Mesodermal cell (in vitro differentiated cells): ENCODE measurements at regions not wholly inside any gene's neighbourhood (a gene's known extent, or its start where the extent isn't known, plus 50 kb on each side); places are given as distances from the start of the nearest gene placed in this dataset.

Experiments
- H3K27ac ChIP-seq: 2 replicates; pipeline ENCODE4 v1.7.0; 2013; ENCODE audit warnings: mild to moderate bottlenecking, low read depth, low read length, moderate library complexity; ENCODE audit not compliant: severe bottlenecking
- H3K36me3 ChIP-seq: 2 replicates; pipeline ENCODE4 v1.7.1; 2013; ENCODE audit warnings: mild to moderate bottlenecking, low read length, moderate library complexity; ENCODE audit not compliant: control insufficient read depth, insufficient read depth
- H3K4me1 ChIP-seq: one replicate; pipeline ENCODE4 v1.7.1; 2013; ENCODE audit warnings: mild to moderate bottlenecking, low read length; ENCODE audit not compliant: insufficient read depth, control insufficient read depth, poor library complexity, severe bottlenecking
- H3K4me3 ChIP-seq: 2 replicates; pipeline ENCODE4 v1.7.0; 2013; ENCODE audit warnings: low read length, control low read depth, mild to moderate bottlenecking; ENCODE audit not compliant: insufficient read depth, poor library complexity, severe bottlenecking; ENCODE audit errors: extremely low read depth
- H3K9me3 ChIP-seq: 2 replicates; pipeline ENCODE4 v1.7.1; 2013; ENCODE audit warnings: mild to moderate bottlenecking, low read length, moderate library complexity; ENCODE audit not compliant: control insufficient read depth
- WGBS, 2 experiments: methylation state at CpG; one replicate each; pipeline ENCODE4 v1.1.5; 2013; ENCODE audit warnings: missing lambda C conversion rate in 2 of 2; ENCODE audit not compliant: insufficient coverage in 2 of 2; 5-methylcytosine and 5-hydroxymethylcytosine counted together

- Histone ChIP-seq H3K9me3 (peaks cover 23% of the 10 kb centered on the region), H3K27ac (peak overlapping the region; percentile 89), H3K36me3 (no peaks in the 10 kb centered on the region), H3K4me1 (peaks cover 52% of the 10 kb centered on the region), H3K4me3 (no peak overlapping the region)
- no CpG with 5 or more reads among the region's 1 CpG for WGBS, 2 experiments
Observed at GRCh38 chr5:56330806-56331205, 97.7 kb upstream of the ANKRD55 start.

DNA sequence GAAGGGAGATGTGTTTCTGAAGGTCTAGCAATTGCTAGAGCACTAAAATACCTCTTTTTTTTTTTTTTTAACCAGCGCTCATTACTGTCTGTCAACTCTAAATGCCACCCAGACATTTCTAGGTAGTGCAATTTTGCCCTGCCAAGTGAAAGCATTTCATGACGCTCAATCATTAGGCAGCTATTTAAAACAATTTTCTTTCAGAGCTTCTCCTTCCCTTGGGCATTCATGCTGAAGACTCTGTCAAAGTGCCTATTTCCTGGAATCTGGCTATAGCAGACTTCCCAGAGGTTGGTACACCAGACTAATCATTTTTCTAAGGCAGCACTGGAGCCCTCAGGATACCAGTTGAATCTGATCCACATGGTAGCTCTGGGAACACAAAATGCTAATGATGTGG, 97.0 kb upstream of the ANKRD55 start:
- no peak overlapping the region for H3K4me3 ChIP-seq
- peak overlapping the region; percentile 89 for H3K27ac ChIP-seq
- peaks cover 56% of the 10 kb centered on the region for H3K4me1 ChIP-seq
- H3K36me3 ChIP-seq: no peaks in the 10 kb centered on the region
- peaks cover 17% of the 10 kb centered on the region for H3K9me3 ChIP-seq
- WGBS, 2 experiments: 74 to 89% methylated on average over 1 to 2 of the region's 2 CpGs

DNA sequence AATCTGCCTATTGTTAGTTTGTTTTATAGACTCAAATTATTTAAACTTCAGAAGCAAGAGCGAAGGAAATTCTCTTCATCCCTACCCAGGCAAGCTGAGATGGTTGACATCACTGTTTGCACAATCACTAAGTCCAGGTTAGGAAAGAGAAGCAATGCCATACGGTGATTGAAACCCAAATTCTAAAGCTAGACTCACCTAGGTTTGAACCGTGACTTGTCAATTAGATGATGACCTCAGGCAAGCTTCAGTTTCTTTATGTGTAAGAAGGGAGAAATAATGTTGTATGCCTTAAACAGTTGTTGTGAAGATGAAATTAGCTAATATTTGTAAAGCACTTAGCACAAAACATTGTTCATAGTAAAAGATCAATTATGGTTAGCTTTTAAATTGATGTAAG, 96.5 kb upstream of the ANKRD55 start:
- H3K27ac ChIP-seq: peak overlapping the region; percentile 89
- 94 to 100% methylated on average over 1 to 3 of the region's 3 CpGs for WGBS, 2 experiments

DNA sequence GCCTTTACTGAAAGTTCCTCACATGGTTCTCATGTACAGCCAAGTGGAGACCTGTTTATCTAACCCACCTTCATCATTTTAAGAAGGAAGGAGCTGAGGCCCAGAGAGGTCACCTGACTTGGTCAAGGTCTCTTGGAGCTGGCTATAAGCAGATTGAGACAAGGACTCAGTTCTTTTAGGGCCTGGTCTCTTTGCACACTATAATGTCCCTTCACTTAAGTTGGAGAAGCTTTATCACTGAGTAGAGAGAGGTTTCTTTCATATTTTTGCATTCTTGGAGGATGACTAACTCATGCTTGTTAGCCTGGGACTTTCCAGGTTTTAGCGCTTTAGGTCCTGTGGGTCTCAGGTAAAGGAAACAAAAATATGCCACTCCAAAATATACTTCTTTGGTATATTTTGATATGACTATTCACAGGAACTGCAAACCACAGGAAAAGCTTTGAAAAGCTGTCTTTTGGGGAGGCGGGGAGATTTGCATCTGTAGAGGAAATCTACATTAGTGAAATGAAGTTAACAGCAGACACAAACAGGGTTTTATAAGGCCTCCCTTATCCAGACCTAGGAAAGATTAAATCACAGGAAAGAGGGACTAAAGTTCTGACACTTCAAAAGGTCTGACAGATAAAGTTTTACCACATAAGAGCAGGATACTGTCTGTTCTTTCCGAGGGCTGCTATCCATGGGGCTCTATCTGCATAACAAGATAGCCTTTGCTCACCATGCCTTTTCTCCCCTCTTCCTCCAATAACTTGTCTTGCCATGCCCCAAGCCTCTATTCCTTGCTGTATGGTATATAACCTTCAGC, 95.8 kb upstream of the ANKRD55 start:
- WGBS, 2 experiments: 8 to 20% methylated on average over 1 of the region's 3 CpGs
- peaks cover 7% of the 10 kb centered on the region for H3K9me3 ChIP-seq
- no peaks in the 10 kb centered on the region for H3K36me3 ChIP-seq
- H3K27ac ChIP-seq: peak overlapping the region; percentile 89
- peaks cover 56% of the 10 kb centered on the region for H3K4me1 ChIP-seq
- no peak overlapping the region for H3K4me3 ChIP-seq

More for the DNA sequence above, 96.5 kb upstream of the ANKRD55 start:
- peaks cover 12% of the 10 kb centered on the region for H3K9me3 ChIP-seq
- no peaks in the 10 kb centered on the region for H3K36me3 ChIP-seq
- no peak overlapping the region for H3K4me3 ChIP-seq
- peaks cover 56% of the 10 kb centered on the region for H3K4me1 ChIP-seq

DNA sequence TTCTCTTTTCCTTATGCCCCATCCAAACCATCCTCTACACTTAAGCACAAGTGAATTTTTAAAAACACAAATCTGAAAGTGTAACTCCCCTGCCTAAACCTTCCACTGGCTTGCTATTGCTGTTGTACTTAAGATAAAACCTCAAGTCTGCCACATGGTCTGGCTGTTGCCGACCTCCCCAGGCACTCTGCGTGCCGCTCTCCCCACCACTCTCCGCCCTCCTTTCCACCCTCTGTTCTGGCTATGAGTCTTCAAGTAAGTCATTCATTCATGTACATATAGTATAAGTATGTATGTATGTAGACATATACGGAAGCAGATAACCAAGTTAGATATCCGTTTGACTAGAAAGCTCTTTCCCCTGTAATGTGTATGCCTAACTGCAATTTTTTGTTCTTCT, 94.7 kb upstream of the ANKRD55 start:
- Histone ChIP-seq H3K9me3 (no peaks in the 10 kb centered on the region), H3K36me3 (no peaks in the 10 kb centered on the region), H3K4me1 (peaks cover 56% of the 10 kb centered on the region), H3K27ac (peak overlapping the region; percentile 19), H3K4me3 (no peak overlapping the region)
- 85% methylated on average over 2 of the region's 6 CpGs; no CpG with 5 or more reads in 1 of the 2 experiments for WGBS, 2 experiments

DNA sequence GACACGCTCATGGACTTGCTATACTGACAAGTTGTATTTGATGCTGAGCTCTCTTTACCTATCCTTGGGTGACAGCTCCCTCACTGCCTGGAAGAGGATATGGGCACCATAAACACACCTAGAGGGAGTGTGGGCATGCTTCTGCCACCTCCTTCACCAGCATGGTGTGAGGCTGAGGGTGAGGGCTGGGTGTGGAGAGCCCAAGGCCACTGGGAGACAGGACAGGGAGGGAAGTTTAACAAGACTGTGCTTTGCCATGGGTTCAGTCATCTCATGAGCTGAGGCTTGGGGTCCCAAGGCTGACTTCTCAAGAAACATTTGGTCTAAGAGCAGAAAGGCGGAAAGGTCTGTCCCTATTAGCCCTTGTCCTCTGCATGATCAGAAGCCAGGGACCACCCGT, 93.6 kb upstream of the ANKRD55 start:
- Histone ChIP-seq H3K27ac (no peak overlapping the region), H3K36me3 (no peaks in the 10 kb centered on the region), H3K9me3 (no peaks in the 10 kb centered on the region), H3K4me1 (peaks cover 56% of the 10 kb centered on the region), H3K4me3 (no peak overlapping the region)
- 92 to 95% methylated on average over 2 to 3 of the region's 3 CpGs for WGBS, 2 experiments

DNA sequence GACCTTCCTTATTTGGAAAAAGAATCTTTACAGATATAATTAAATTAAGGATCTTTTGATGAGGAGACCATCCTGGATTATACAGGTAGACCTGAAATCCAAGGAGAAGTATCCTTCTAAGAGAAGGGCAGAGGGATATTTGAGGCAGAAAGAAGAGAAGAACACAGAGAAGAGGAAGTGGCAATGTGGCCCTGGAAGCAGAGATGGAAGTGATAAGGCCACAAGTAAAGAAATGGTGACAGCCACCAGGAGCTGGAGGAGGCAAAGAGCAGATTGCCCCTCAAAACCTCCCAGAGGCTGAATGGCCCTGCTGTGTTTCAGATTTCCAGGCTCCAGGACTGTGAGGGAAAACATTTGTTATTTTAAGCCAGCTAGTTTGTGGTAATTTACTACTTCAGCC, 93.0 kb upstream of the ANKRD55 start:
- peaks cover 55% of the 10 kb centered on the region for H3K4me1 ChIP-seq
- no peak overlapping the region for H3K27ac ChIP-seq
- no peaks in the 10 kb centered on the region for H3K9me3 ChIP-seq
- no peak overlapping the region for H3K4me3 ChIP-seq
- H3K36me3 ChIP-seq: no peaks in the 10 kb centered on the region

DNA sequence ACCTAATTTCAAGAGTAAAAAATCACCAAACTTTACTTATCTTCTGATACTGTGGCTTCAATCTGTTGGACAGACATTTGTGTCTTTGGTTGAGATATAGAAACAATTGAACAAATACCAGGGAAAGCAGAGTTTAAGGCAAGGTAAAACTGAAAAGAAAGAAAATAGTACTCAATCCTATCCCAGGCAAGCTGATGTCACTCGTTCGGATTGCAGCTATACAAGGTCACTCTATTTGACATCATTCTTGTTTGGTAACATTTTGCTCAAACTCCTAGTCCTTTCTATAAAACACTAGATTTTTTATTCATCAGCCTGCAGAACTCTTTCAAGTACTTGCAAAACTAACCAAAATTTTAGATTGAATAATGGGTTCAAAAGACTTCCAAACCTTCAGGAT, 91.9 kb upstream of the ANKRD55 start:
- Histone ChIP-seq H3K36me3 (no peaks in the 10 kb centered on the region), H3K4me1 (peaks cover 44% of the 10 kb centered on the region), H3K27ac (no peak overlapping the region), H3K9me3 (no peaks in the 10 kb centered on the region), H3K4me3 (no peak overlapping the region)
- 79 to 100% methylated on average over 2 of the region's 2 CpGs for WGBS, 2 experiments

- WGBS, 2 experiments: 77 to 100% methylated on average over 1 to 2 of the region's 2 CpGs
- H3K27ac ChIP-seq: peak overlapping the region; percentile 24
- no peaks in the 10 kb centered on the region for H3K36me3 ChIP-seq
- H3K9me3 ChIP-seq: no peaks in the 10 kb centered on the region
- H3K4me1 ChIP-seq: peaks cover 30% of the 10 kb centered on the region
- H3K4me3 ChIP-seq: no peak overlapping the region
Observed at GRCh38 chr5:56323505-56323904, 90.4 kb upstream of the ANKRD55 start.

DNA sequence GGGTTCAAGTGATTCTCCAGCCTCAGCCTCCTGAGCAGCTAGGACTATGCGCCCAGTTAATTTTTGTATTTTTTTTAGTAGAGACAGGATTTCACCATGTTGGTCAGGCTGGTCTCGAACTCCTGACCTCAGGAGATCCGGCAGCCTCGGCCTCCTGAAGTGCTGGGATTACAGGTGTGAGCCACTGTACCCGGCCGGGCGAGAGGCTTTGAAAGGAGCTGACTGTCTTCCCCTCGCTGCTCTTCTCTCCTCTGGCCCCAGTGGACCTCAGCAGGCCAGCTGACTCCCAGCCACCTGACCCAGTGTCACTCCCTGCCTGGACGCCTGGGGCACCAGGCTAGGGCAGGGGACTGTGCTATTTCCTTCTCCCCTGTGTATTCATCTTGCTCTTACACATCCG, 89.5 kb upstream of the ANKRD55 start:
- no peak overlapping the region for H3K27ac ChIP-seq
- 94 to 96% methylated on average over 8 to 9 of the region's 10 CpGs for WGBS, 2 experiments
- H3K4me1 ChIP-seq: peaks cover 25% of the 10 kb centered on the region
- H3K9me3 ChIP-seq: no peaks in the 10 kb centered on the region
- no peak overlapping the region for H3K4me3 ChIP-seq
- no peaks in the 10 kb centered on the region for H3K36me3 ChIP-seq

DNA sequence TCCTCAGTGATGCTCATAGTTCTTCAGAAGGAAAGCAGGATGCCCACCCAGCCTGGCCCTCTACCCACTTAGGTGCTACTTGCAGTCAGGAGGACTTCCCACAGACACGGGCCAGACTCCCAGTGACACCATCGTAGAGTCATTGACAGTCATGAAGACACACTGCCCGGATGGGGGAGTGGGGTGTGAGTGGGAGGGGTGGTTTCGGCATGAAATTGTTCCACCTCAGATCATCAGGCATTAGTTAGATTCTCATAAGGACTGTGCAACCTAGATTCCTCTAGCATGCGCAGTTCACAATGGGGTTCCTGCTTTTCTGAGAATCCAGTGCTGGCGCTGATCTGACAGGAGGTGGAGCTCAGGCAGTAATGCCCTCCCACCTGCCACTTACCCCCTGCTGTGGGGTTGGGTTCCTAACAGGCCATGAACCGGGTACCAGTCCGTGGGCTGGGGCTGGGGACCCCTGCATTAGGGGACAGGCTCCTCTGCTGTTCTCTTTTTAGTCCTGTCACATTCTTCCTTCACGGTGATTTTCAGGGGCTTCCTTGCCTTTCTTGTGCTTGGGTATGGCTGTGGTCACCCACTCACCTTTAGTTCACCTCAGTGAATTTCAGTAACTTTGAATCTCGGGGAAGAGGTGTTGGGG, 88.2 kb upstream of the ANKRD55 start:
- H3K4me3 ChIP-seq: no peak overlapping the region
- H3K4me1 ChIP-seq: peaks cover 18% of the 10 kb centered on the region
- 95% methylated on average over 8 of the region's 10 CpGs for WGBS, 2 experiments
- no peaks in the 10 kb centered on the region for H3K36me3 ChIP-seq
- H3K27ac ChIP-seq: no peak overlapping the region
- no peaks in the 10 kb centered on the region for H3K9me3 ChIP-seq
